HCT116 (cell line): ENCODE measurements at regions not wholly inside any gene's neighbourhood (a gene's known extent, or its start where the extent isn't known, plus 50 kb on each side); places are given as distances from the start of the nearest gene placed in this dataset.

Source experiments
- CTCF ChIP-seq, 3 experiments: fragments of 200-600 bp in 1 of 3; sonication (generic) in 1 of 3; IDR thresholded peaks in 2 of 3; conservative IDR thresholded peaks in 1 of 3; 2 replicates each; pipeline ENCODE4 v1.5.1; 2012 to 2017; ENCODE audit warnings: low read depth in 2 of 3, low read length in 2 of 3, antibody characterized with exemption in 1 of 3, borderline replicate concordance in 1 of 3, control low read depth in 1 of 3, mild to moderate bottlenecking in 1 of 3, mixed read lengths in 1 of 3, mixed run types in 1 of 3, moderate library complexity in 1 of 3; ENCODE audit not compliant: insufficient read depth in 1 of 3
- EZH2 ChIP-seq: fragments of 200-600 bp; sonication (generic); IDR thresholded peaks from 2 replicates; pipeline ENCODE4 v1.6.1; 2017; ENCODE audit warnings: antibody characterized with exemption, mixed run types
- FOSL1 ChIP-seq: IDR thresholded peaks from 2 replicates; pipeline ENCODE4 v1.6.1; 2012; ENCODE audit warnings: low read depth
- POLR2A ChIP-seq: IDR thresholded peaks from 2 replicates; pipeline ENCODE4 v1.7.0; 2011; ENCODE audit warnings: borderline replicate concordance; ENCODE audit not compliant: insufficient read depth, insufficient read length; ENCODE audit errors: extremely low read depth
- REST ChIP-seq: IDR thresholded peaks from 2 replicates; pipeline ENCODE4 v1.6.1; 2012; ENCODE audit warnings: low read depth

DNA sequence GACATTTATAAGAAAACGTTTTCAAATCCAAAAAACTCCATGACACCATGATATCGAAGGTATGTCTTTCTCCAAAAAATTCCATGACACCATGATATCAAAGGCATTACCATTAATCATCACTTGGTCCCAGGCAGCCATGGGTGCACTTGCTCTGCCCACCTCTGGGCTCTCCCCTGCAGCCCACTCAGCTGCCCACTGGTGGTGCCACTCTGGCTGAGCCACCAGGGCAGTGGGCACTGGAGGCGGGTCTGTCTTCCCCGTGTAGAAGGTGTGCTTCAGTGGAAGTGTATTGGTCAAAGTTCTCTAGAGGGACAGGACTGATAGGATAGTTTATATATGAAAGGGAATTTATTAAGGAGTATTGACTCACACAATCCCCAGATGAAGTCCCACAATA lies 240.4 kb downstream of the KLF6 start:
- TF ChIP-seq CTCF (IDR thresholded peaks at IDR 0.05 in 2 of 3, conservative IDR thresholded peaks at IDR 0.05 in 1 of 3; ENCODE audit: borderline replicate concordance in 1 of 3, insufficient read depth in 1 of 3, low read depth in 2 of 3, low read length in 2 of 3) (no peak), POLR2A (no peak), EZH2 (no peak), REST (no peak), FOSL1 (no peak)
